HepG2 (cell line): ENCODE measurements at regions not wholly inside any gene's neighbourhood (a gene's known extent, or its start where the extent isn't known, plus 50 kb on each side); places are given as distances from the start of the nearest gene placed in this dataset.

Experiments
- ATF4 ChIP-seq, 2 experiments: fragments of 450-650 bp in 1 of 2; sonication (generic) in 1 of 2; formaldehyde crosslinking; IDR thresholded peaks; 2 replicates each; pipeline versions ENCODE4 v1.5.0 to v1.8.0; 2020 to 2022; ENCODE audit warnings: mild to moderate bottlenecking in 1 of 2, missing genetic modification reagents in 1 of 2
- CREB1 ChIP-seq, 2 experiments: fragments of 450-650 bp in 1 of 2; IDR thresholded peaks; 2 replicates each; pipeline ENCODE4 v1.6.1; 2016 to 2017; ENCODE audit warnings: control low read depth in 1 of 2, mild to moderate bottlenecking in 1 of 2, missing compliant biosample characterization in 1 of 2, missing genetic modification characterization in 1 of 2
- CTCF ChIP-seq: sonication (generic); formaldehyde crosslinking; IDR thresholded peaks from 2 replicates; pipeline ENCODE4 v1.5.0; 2020; ENCODE audit warnings: mild to moderate bottlenecking, missing genetic modification reagents, moderate library complexity
- ISX ChIP-seq: sonication (generic); formaldehyde crosslinking; conservative IDR thresholded peaks from 2 replicates; pipeline ENCODE4 v1.5.0; 2020; ENCODE audit warnings: missing genetic modification reagents
- NFATC3 ChIP-seq: sonication (generic); formaldehyde crosslinking; IDR thresholded peaks from 2 replicates; pipeline ENCODE4 v1.5.1; 2020; ENCODE audit warnings: mild to moderate bottlenecking, missing genetic modification reagents
- NFE2L1 ChIP-seq: sonication (generic); formaldehyde crosslinking; IDR thresholded peaks from 2 replicates; pipeline ENCODE4 v1.4.0; 2020; ENCODE audit warnings: missing genetic modification reagents, mild to moderate bottlenecking, borderline replicate concordance
- THRA ChIP-seq: sonication (generic); formaldehyde crosslinking; IDR thresholded peaks from 2 replicates; pipeline ENCODE4 v1.4.0; 2020; ENCODE audit warnings: missing genetic modification reagents, borderline replicate concordance
- ZMYM2 ChIP-seq: sonication (generic); formaldehyde crosslinking; IDR thresholded peaks from 2 replicates; pipeline ENCODE4 v1.8.0; 2022; ENCODE audit warnings: mild to moderate bottlenecking, missing genetic modification reagents

GRCh38 chr10:107831772-107832171 lies 667.3 kb upstream of the SORCS1 start:
- TF ChIP-seq CTCF (CRISPR knock-in tag) (no peak), ISX (no peak), THRA (CRISPR knock-in tag) (no peak), NFATC3 (CRISPR knock-in tag) (no peak), CREB1 (IDR thresholded peaks at IDR 0.05) (no peak), CREB1 (CRISPR knock-in tag; IDR thresholded peaks at IDR 0.05) (no peak), ATF4 (CRISPR knock-in tag; IDR thresholded peaks at IDR 0.05) (no peak), NFE2L1 (CRISPR knock-in tag) (no peak), ZMYM2 (CRISPR knock-in tag) (no peak)
